ENCODE measurements at regions not wholly inside any gene's neighbourhood (a gene's known extent, or its start where the extent isn't known, plus 50 kb on each side); places are given as distances from the start of the nearest gene placed in this dataset.
A peak's percentile ranks its signal among the peaks of the same experiment; 100 is the strongest.

GRCh38 chr21:24023402-24023801, 1583.9 kb downstream of the MRPL39 start:
- no peak overlapping the region for H3K4me3 ChIP-seq (ENCODE audit: low read depth, low read length)
- no peak for TF ChIP-seq CTCF (IDR thresholded peaks at IDR 0.05; ENCODE audit: low read depth, low read length)
- DNase-seq (ENCODE audit: low read depth, low spot score) = peak; percentile 42
- in situ Hi-C loops (cut with HindIII; ENCODE audit: low sequenced_read_pairs) = no loop called here

DNA sequence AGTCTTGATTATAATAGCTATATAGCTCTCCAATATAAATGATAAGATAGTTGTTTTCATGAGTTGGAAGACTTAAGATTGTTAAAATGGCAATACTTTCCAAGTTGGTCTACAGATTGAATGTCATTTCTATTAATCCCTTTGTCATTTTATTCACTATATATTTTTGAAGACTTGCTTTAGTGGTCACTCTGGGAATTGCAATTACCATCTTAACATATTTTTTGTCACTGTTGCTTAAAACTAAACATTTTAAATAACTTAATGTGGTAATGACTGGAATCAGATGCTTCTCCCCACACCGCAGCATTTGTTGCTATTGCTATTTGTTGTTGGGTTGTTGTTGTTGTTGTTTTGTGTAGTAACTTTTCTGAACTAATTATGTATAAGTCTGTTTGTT, 1592.9 kb downstream of the MRPL39 start:
- in situ Hi-C loops (cut with HindIII; ENCODE audit: low sequenced_read_pairs) = no loop called here
- no peak for TF ChIP-seq CTCF (IDR thresholded peaks at IDR 0.05; ENCODE audit: low read depth, low read length)
- no peak for DNase-seq (ENCODE audit: low read depth, low spot score)
- H3K4me3 ChIP-seq (ENCODE audit: low read depth, low read length) = no peak overlapping the region

GRCh38 chr21:24011087-24011486, 1596.2 kb downstream of the MRPL39 start:
- H3K4me3 ChIP-seq (ENCODE audit: low read depth, low read length) = no peak overlapping the region
- TF ChIP-seq CTCF (IDR thresholded peaks at IDR 0.05; ENCODE audit: low read depth, low read length) = no peak
- no peak for DNase-seq (ENCODE audit: low read depth, low spot score)
- in situ Hi-C loops (cut with HindIII; ENCODE audit: low sequenced_read_pairs) = no loop called here

DNA sequence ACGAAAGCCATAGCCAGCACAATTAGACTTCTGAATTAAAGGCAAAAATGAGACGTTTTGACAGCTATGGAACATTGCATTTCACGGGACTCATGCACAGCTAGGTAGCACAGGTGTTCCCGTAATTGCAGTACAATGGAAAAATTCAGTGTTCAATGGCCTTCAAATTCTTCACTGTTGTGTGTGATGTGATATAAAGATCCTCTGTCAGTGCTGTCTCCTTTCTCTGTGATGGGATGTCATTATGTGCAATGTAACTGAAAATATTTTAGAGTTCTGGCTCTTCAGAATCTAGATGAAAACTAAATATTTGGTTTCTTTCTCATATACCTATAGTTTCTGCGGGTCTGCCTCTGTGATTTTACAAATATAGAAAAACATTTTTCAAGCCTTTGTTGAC, 1599.7 kb downstream of the MRPL39 start:
- H3K4me3 ChIP-seq (ENCODE audit: low read depth, low read length) = no peak overlapping the region
- TF ChIP-seq CTCF (IDR thresholded peaks at IDR 0.05; ENCODE audit: low read depth, low read length) = no peak
- no peak for DNase-seq (ENCODE audit: low read depth, low spot score)
- in situ Hi-C loops (cut with HindIII; ENCODE audit: low sequenced_read_pairs) = no loop called here

- in situ Hi-C loops (cut with HindIII; ENCODE audit: low sequenced_read_pairs) = no loop called here
- H3K4me3 ChIP-seq (ENCODE audit: low read depth, low read length) = no peak overlapping the region
- no peak for DNase-seq (ENCODE audit: low read depth, low spot score)
- TF ChIP-seq CTCF (IDR thresholded peaks at IDR 0.05; ENCODE audit: low read depth, low read length) = no peak
Observed at GRCh38 chr21:23986987-23987386, 1620.3 kb downstream of the MRPL39 start.

GRCh38 chr21:23986214-23986613, 1621.1 kb downstream of the MRPL39 start:
- in situ Hi-C loops (cut with HindIII; ENCODE audit: low sequenced_read_pairs) = no loop called here
- no peak overlapping the region for H3K4me3 ChIP-seq (ENCODE audit: low read depth, low read length)
- no peak for DNase-seq (ENCODE audit: low read depth, low spot score)
- no peak for TF ChIP-seq CTCF (IDR thresholded peaks at IDR 0.05; ENCODE audit: low read depth, low read length)

GRCh38 chr21:23982546-23982945, 1624.7 kb downstream of the MRPL39 start:
- no peak for TF ChIP-seq CTCF (IDR thresholded peaks at IDR 0.05; ENCODE audit: low read depth, low read length)
- DNase-seq (ENCODE audit: low read depth, low spot score) = no peak
- in situ Hi-C loops (cut with HindIII; ENCODE audit: low sequenced_read_pairs) = no loop called here
- H3K4me3 ChIP-seq (ENCODE audit: low read depth, low read length) = no peak overlapping the region
